ENCODE measurements at regions not wholly inside any gene's neighbourhood (a gene's known extent, or its start where the extent isn't known, plus 50 kb on each side); places are given as distances from the start of the nearest gene placed in this dataset.
"Not testable (repeated sequence)": the region's sequence is repeated elsewhere in the genome, so short reads cannot be mapped to it uniquely, and the experiment has no call there.

- Histone ChIP-seq H3K27me3 (no peaks in the 10 kb centered on the region), H3K27ac (no peak overlapping the region), H3K9me3 (no peaks in the 10 kb centered on the region), H3K36me3 (no peaks in the 10 kb centered on the region), H3K4me3 (no peak overlapping the region), H3K4me1 (no peaks in the 10 kb centered on the region)
- no peak for DNase-seq (ENCODE audit: extremely low spot score in 2 of 2)
- intact Hi-C loops (cut with DNase I) = no loop called here
- TF ChIP-seq, protein P1, sequence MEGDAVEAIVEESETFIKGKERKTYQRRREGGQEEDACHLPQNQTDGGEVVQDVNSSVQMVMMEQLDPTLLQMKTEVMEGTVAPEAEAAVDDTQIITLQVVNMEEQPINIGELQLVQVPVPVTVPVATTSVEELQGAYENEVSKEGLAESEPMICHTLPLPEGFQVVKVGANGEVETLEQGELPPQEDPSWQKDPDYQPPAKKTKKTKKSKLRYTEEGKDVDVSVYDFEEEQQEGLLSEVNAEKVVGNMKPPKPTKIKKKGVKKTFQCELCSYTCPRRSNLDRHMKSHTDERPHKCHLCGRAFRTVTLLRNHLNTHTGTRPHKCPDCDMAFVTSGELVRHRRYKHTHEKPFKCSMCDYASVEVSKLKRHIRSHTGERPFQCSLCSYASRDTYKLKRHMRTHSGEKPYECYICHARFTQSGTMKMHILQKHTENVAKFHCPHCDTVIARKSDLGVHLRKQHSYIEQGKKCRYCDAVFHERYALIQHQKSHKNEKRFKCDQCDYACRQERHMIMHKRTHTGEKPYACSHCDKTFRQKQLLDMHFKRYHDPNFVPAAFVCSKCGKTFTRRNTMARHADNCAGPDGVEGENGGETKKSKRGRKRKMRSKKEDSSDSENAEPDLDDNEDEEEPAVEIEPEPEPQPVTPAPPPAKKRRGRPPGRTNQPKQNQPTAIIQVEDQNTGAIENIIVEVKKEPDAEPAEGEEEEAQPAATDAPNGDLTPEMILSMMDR (IDR thresholded peaks at IDR 0.05) = no peak
- no peak for TF ChIP-seq POLR2AphosphoS5 (IDR thresholded peaks at IDR 0.05; ENCODE audit: insufficient read depth in 1 of 2, low read depth in 1 of 2)
- TF ChIP-seq POLR2A (IDR thresholded peaks at IDR 0.05) = no peak
These were observed 1522.3 kb upstream of the TPTE start for GRCh38 chr21:8998946-8999681.

- H3K4me1 ChIP-seq; H3K27ac ChIP-seq; DNase-seq (ENCODE audit: extremely low spot score in 2 of 2); H3K36me3 ChIP-seq; H3K9me3 ChIP-seq; H3K4me3 ChIP-seq; intact Hi-C loops (cut with DNase I); H3K27me3 ChIP-seq: not testable (repeated sequence)
These were observed 1521.3 kb upstream of the TPTE start for GRCh38 chr21:9000132-9000531.

- H3K4me3 ChIP-seq; intact Hi-C loops (cut with DNase I); DNase-seq (ENCODE audit: extremely low spot score in 2 of 2); H3K27me3 ChIP-seq; H3K9me3 ChIP-seq; H3K27ac ChIP-seq; H3K4me1 ChIP-seq; H3K36me3 ChIP-seq: not testable (repeated sequence)
These were observed 1520.7 kb upstream of the TPTE start for GRCh38 chr21:9000671-9001070.

GRCh38 chr21:9001890-9002663 lies 1519.3 kb upstream of the TPTE start:
- DNase-seq (ENCODE audit: extremely low spot score in 2 of 2); H3K36me3 ChIP-seq; H3K27ac ChIP-seq; H3K4me1 ChIP-seq; H3K9me3 ChIP-seq; H3K27me3 ChIP-seq; H3K4me3 ChIP-seq; intact Hi-C loops (cut with DNase I): not testable (repeated sequence)

GRCh38 chr21:9003909-9004814 lies 1517.2 kb upstream of the TPTE start:
- H3K36me3 ChIP-seq; H3K4me3 ChIP-seq; DNase-seq (ENCODE audit: extremely low spot score in 2 of 2); intact Hi-C loops (cut with DNase I); H3K9me3 ChIP-seq; H3K27ac ChIP-seq; H3K27me3 ChIP-seq; H3K4me1 ChIP-seq: not testable (repeated sequence)

DNA sequence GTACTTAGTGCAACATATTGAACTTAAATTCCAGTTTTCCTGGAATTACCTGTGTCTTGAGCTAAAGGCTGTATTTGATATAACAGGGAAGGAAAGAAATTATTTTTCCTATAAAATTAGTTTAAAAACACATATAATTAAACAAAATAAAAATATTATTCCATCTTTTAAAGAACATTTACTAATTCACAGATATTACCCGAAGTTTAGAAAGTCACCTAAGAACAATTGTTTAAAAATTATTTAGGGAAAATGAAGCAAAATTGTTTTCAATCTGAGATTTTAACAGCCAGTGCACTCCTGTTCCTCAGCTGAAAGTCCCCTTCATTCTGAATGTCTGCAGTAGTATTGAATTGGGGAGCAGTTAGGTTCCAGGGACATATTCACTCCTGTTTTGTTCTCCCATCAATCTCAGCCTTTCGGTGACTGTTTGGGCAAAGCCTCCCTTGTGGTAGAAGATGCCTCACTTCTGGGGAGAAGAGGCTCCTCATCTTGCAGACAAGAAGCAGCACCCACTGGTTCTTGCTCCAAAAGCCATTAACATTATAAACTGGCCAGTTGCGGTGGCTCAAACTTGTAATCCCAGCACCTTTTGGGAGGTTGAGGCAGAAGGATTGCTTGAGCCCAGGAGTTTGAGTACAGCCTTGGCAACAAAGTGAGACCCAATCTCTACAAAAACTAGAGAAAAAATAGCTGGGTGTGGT lies 1516.4 kb upstream of the TPTE start:
- not testable (repeated sequence) for H3K4me3 ChIP-seq; H3K27me3 ChIP-seq; DNase-seq (ENCODE audit: extremely low spot score in 2 of 2)

GRCh38 chr21:9005671-9006070 lies 1515.7 kb upstream of the TPTE start:
- H3K27ac ChIP-seq; H3K9me3 ChIP-seq; DNase-seq (ENCODE audit: extremely low spot score in 2 of 2); H3K4me1 ChIP-seq; intact Hi-C loops (cut with DNase I); H3K27me3 ChIP-seq; H3K4me3 ChIP-seq; H3K36me3 ChIP-seq: not testable (repeated sequence)

More for the DNA sequence above, 1516.4 kb upstream of the TPTE start:
- H3K4me1 ChIP-seq; H3K36me3 ChIP-seq; intact Hi-C loops (cut with DNase I); H3K27ac ChIP-seq; H3K9me3 ChIP-seq: not testable (repeated sequence)

DNA sequence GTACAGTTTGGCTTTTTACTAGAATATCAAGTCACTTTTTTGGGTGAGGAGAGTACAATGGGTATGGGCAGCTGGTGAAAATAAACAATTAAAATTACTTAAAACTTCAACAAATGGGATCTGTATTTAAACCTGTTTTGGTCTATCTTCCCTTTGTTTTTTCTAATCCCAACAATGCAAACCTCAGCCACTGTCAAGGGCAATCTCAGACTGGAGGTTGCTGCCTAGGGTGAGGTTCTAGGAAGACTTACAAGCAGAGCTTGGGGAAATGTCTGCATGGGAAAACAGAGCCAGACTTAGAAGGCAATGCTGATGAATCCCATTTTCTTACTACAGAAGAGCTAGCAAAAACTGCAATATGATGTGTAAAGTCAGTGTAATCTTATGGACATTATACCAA lies 1515.3 kb upstream of the TPTE start:
- DNase-seq (ENCODE audit: extremely low spot score in 2 of 2); H3K27me3 ChIP-seq; H3K36me3 ChIP-seq; intact Hi-C loops (cut with DNase I); H3K27ac ChIP-seq; H3K4me3 ChIP-seq; H3K9me3 ChIP-seq; H3K4me1 ChIP-seq: not testable (repeated sequence)

GRCh38 chr21:9006553-9007323 lies 1514.6 kb upstream of the TPTE start:
- DNase-seq (ENCODE audit: extremely low spot score in 2 of 2); intact Hi-C loops (cut with DNase I); H3K36me3 ChIP-seq; H3K27me3 ChIP-seq; H3K4me3 ChIP-seq; H3K4me1 ChIP-seq; H3K27ac ChIP-seq; H3K9me3 ChIP-seq: not testable (repeated sequence)

Measured in vagina (tissue), 2 donors.